AG04449 (cell line): ENCODE measurements at regions not wholly inside any gene's neighbourhood (a gene's known extent, or its start where the extent isn't known, plus 50 kb on each side); places are given as distances from the start of the nearest gene placed in this dataset.

Source experiments
- CTCF ChIA-PET: fragments of 350-600 bp; formaldehyde crosslinking; extraction: SDS; loops from one replicate; lab custom pipeline; 2021; ENCODE audit warnings: antibody characterized with exemption; lab: Yijun Ruan, JAX
- POLR2A ChIA-PET: fragments of 400-600, 350-600 bp; formaldehyde crosslinking; extraction: SDS; loops from one replicate; lab custom pipeline; 2020; ENCODE audit warnings: antibody characterized with exemption, inconsistent platforms; lab: Yijun Ruan, JAX
- DNase-seq: peaks from one replicate; pipeline ENCODE4 v3.0.0-alpha.2; 2010; ENCODE audit warnings: low read depth, low spot score
- H3K4me3 ChIP-seq: 2 replicates; pipeline ENCODE4 v1.5.1; 2011; ENCODE audit warnings: low read depth, mild to moderate bottlenecking, control low read depth, low read length
- TF ChIP-seq, protein P1 (sequence below): IDR thresholded peaks from one replicate; pipeline ENCODE4 v1.5.1; 2011; ENCODE audit warnings: mild to moderate bottlenecking, moderate library complexity, low read length, control low read depth, inconsistent platforms; ENCODE audit not compliant: insufficient read depth; ENCODE audit errors: missing control alignments

DNA sequence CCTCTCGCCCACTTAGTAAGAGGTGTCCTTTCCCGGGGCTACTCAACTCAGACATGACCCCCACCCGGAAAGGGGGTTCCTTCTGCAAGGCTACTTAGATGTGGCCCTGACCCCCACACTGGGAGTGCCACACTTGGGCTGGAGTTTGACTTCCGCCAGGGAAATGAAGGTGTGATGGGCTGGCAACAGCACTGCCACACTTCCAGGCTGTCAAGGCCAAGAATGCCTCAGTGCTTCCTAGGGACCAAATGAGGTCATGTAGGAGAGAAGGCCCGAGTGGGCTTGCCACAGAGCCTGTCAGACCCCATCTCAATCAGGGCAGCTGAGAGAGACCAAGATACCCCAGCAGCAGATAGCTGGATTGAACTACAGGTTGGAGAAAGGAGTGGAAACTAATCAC is 55.5 kb downstream of the DRD1 start:
- CTCF ChIA-PET: no interaction called here
- no peak overlapping the region for H3K4me3 ChIP-seq
- no peak for DNase-seq
- TF ChIP-seq, protein P1, sequence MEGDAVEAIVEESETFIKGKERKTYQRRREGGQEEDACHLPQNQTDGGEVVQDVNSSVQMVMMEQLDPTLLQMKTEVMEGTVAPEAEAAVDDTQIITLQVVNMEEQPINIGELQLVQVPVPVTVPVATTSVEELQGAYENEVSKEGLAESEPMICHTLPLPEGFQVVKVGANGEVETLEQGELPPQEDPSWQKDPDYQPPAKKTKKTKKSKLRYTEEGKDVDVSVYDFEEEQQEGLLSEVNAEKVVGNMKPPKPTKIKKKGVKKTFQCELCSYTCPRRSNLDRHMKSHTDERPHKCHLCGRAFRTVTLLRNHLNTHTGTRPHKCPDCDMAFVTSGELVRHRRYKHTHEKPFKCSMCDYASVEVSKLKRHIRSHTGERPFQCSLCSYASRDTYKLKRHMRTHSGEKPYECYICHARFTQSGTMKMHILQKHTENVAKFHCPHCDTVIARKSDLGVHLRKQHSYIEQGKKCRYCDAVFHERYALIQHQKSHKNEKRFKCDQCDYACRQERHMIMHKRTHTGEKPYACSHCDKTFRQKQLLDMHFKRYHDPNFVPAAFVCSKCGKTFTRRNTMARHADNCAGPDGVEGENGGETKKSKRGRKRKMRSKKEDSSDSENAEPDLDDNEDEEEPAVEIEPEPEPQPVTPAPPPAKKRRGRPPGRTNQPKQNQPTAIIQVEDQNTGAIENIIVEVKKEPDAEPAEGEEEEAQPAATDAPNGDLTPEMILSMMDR: no peak
- POLR2A ChIA-PET: no interaction called here

DNA sequence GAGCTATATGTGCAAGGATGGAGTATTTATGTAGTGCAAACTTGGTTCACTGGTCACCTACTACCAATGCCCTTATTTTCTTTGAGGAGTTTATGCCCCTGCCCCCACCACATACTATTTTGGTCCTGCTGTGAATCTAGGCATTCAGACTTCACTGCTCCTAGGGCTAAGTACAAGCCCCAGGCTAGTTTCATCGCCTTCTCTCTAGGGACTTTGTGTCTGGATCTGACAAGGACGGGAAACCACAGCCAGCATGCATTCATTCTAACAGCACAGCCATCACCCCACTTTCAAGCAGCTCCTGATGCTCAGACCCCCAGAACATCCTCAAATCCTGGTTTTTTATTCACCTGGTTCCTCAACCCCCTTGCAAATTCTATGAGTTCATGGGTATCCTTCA is 56.8 kb downstream of the DRD1 start:
- DNase-seq: no peak
- ChIA-PET POLR2A (no interaction called here), CTCF (no interaction called here)
- TF ChIP-seq, protein P1: no peak
- H3K4me3 ChIP-seq: no peak overlapping the region

DNA sequence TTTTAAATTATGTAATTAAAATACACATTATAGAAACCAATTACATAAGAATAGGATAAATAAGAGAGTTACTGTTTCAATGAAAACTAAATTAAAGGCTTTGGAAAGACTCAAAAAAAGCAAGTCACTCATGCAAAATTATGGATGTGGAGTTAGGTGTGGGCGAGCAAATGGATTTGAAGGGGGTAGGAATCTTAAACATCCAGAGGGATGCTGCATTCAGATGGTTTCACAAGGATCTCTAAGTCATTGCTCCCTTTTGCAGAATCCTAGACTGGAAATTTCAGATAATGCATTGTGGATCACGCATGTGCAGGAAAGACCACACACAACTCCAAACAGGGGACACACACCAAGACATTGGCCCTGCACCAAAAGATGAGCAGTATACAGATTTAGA is 57.5 kb downstream of the DRD1 start:
- no peak overlapping the region for H3K4me3 ChIP-seq
- DNase-seq: no peak
- CTCF ChIA-PET: no interaction called here
- POLR2A ChIA-PET: no interaction called here
- TF ChIP-seq, protein P1: no peak

DNA sequence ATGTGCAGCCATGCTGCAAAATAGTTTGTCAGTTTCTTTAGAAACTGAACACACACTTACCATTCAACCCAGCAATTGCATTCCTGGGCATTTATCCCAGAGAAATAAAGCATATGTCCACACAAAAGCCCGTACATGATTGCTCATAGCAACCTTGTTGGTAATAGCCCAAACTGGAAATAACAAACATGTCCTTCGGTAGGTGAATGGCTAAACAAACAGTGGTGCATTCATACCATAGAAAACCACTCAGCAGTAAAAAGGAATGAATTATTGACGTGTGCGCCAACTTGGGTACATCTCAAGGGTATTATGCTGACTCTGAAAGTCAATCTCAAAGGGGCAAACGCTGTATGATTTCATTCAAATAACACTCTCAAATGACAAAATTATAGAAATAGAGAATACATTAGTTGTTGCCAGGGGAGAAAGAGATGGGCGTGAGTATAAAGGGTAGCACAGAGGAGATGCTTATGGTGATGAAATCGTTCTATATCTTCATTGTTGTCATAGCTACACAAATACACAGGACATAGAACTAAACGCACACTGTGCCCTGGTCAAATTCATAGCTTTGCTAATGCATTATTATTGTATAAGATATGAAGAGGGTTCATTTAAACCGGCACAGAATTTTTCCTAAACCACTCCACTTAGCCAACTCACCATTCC is 58.2 kb downstream of the DRD1 start:
- no peak overlapping the region for H3K4me3 ChIP-seq
- ChIA-PET POLR2A (no interaction called here), CTCF (no interaction called here)
- no peak for DNase-seq
- TF ChIP-seq, protein P1: no peak

DNA sequence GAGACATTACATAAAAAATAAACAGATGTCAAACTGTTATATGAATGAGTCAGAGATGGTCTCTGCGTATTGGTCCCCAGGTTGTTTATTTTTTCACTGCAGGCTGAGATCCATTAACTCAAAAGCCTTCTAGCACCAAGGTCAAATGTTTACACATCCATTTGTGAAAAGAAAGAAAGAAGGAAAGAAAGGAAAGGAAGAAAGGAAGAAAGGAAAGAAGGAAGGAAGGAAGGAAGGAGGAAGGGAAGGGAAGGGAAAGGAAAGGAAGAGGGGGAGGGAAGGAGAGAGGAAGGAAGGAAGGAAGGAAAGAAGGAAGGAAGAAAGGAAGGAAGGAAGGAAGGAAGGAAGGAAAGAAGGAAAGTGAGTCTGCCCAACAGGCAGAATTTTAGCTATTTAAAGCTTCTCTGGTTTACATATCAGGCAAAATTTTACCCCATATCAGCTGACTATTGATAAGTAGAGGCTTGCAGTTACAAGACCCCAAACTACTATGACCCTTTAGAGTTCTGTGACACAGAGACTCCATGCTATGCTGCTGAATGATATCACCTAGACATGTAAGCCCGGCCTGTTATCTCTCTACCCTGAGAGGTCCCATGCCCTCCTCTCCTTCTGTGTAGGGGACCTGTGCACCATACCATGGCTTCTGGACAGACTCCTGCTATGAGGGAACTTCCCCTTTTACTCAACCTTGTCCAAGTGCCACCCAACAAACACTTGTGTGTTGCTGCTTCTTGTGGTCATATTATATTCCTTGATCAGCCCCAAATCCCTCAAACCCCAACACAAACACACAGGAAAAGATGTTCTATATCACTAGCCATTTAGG is 59.0 kb downstream of the DRD1 start:
- no peak overlapping the region for H3K4me3 ChIP-seq
- TF ChIP-seq, protein P1: no peak
- ChIA-PET CTCF (no interaction called here), POLR2A (no interaction called here)
- DNase-seq: no peak

GRCh38 chr5:175383350-175383749 is 60.6 kb downstream of the DRD1 start:
- no peak overlapping the region for H3K4me3 ChIP-seq
- TF ChIP-seq, protein P1: no peak
- ChIA-PET CTCF (no interaction called here), POLR2A (no interaction called here)
- no peak for DNase-seq
